Mammary epithelial cell (primary cell): ENCODE measurements at regions not wholly inside any gene's neighbourhood (a gene's known extent, or its start where the extent isn't known, plus 50 kb on each side); places are given as distances from the start of the nearest gene placed in this dataset.

Experiments used
- CTCF ChIP-seq, 2 donors: IDR thresholded peaks in 1 of 2; conservative IDR thresholded peaks in 1 of 2; 2 replicates each; pipeline ENCODE4 v1.5.1; 2011 to 2012; ENCODE audit warnings: inconsistent platforms in 2 of 2, low read length in 2 of 2, mild to moderate bottlenecking in 2 of 2, control low read depth in 1 of 2, low read depth in 1 of 2; ENCODE audit not compliant: insufficient read depth in 1 of 2; ENCODE audit errors: extremely low read depth in 1 of 2
- EZH2 ChIP-seq: IDR thresholded peaks from 2 replicates; pipeline ENCODE4 v1.6.1; 2012; ENCODE audit warnings: low read length, inconsistent platforms, borderline replicate concordance

- TF ChIP-seq CTCF (conservative IDR thresholded peaks at IDR 0.05 in 1 of 2, IDR thresholded peaks at IDR 0.05 in 1 of 2; ENCODE audit: extremely low read depth in 1 of 2, insufficient read depth in 1 of 2, low read depth in 1 of 2, low read length in 2 of 2), result no peak
- no peak for TF ChIP-seq EZH2
Measured at GRCh38 chr16:72542102-72542501, 370.1 kb upstream of the PMFBP1 start.
